GM23338 (cell line): ENCODE measurements at regions not wholly inside any gene's neighbourhood (a gene's known extent, or its start where the extent isn't known, plus 50 kb on each side); places are given as distances from the start of the nearest gene placed in this dataset.
A peak's percentile ranks its signal among the peaks of the same experiment; 100 is the strongest.

ENCODE experiments used
- ATAC-seq: fragments of 200-7000 bp; cut with Tn5 transposase; 3 replicates; pipeline ENCODE4 v1.9.1; 2020
- DNase-seq: peaks from one replicate; pipeline ENCODE4 v3.0.0-alpha.2; 2015; ENCODE audit warnings: low spot score
- H2AFZ ChIP-seq: fragments of 200-600 bp; sonication (generic); 2 replicates; pipeline ENCODE4 v1.8.0; 2016; ENCODE audit warnings: antibody characterized with exemption, mild to moderate bottlenecking, moderate library complexity
- H3F3A ChIP-seq: fragments of 200-600 bp; sonication (generic); replicated peaks from 2 replicates; pipeline ENCODE4 v1.8.0; 2017; ENCODE audit warnings: antibody characterized with exemption, mixed run types, low read depth
- H3K27ac ChIP-seq: fragments of 200-600 bp; sonication (generic); 2 replicates; pipeline ENCODE4 v1.6.1; 2016; ENCODE audit warnings: low read depth
- H3K27me3 ChIP-seq: fragments of 200-600 bp; sonication (generic); 2 replicates; pipeline ENCODE4 v1.8.0; 2016; ENCODE audit warnings: mild to moderate bottlenecking, mixed run types, moderate library complexity; ENCODE audit not compliant: insufficient read depth
- H3K36me3 ChIP-seq: fragments of 200-600 bp; sonication (generic); 2 replicates; pipeline ENCODE4 v1.8.0; 2016; ENCODE audit warnings: mild to moderate bottlenecking; ENCODE audit not compliant: insufficient read depth
- H3K4me1 ChIP-seq: fragments of 200-600 bp; sonication (generic); 2 replicates; pipeline ENCODE4 v1.8.0; 2016; ENCODE audit warnings: mild to moderate bottlenecking, moderate library complexity; ENCODE audit not compliant: insufficient read depth
- H3K4me2 ChIP-seq: fragments of 200-600 bp; sonication (generic); 2 replicates; pipeline ENCODE4 v1.7.1; 2017; ENCODE audit warnings: mixed run types
- H3K4me3 ChIP-seq: fragments of 200-600 bp; sonication (generic); 2 replicates; pipeline ENCODE4 v1.6.1; 2016; ENCODE audit warnings: mixed run types
- H3K79me2 ChIP-seq: fragments of 200-600 bp; sonication (generic); replicated peaks from 2 replicates; pipeline ENCODE4 v1.8.0; 2017; ENCODE audit warnings: mild to moderate bottlenecking; ENCODE audit not compliant: insufficient read depth
- H3K9me2 ChIP-seq: fragments of 200-600 bp; sonication (generic); 2 replicates; pipeline ENCODE4 v1.8.0; 2017; ENCODE audit not compliant: insufficient read depth
- H4K20me1 ChIP-seq: fragments of 200-600 bp; sonication (generic); replicated peaks from 2 replicates; pipeline ENCODE4 v1.8.0; 2017; ENCODE audit warnings: mild to moderate bottlenecking; ENCODE audit not compliant: insufficient read depth
- H3K27ac Mint-ChIP-seq: 2 replicates; pipeline ENCODE4 v1.8.0; 2020; ENCODE audit warnings: inconsistent platforms, mild to moderate bottlenecking, moderate library complexity, mixed read lengths
- H3K27me3 Mint-ChIP-seq: 3 replicates; pipeline ENCODE4 v1.8.0; 2022; ENCODE audit warnings: low read depth, mild to moderate bottlenecking, moderate library complexity, mixed read lengths, inconsistent platforms; ENCODE audit not compliant: insufficient read depth, poor library complexity
- H3K36me3 Mint-ChIP-seq: 3 replicates; pipeline ENCODE4 v1.8.0; 2021; ENCODE audit warnings: low read depth, mild to moderate bottlenecking, inconsistent platforms, moderate library complexity, mixed read lengths
- H3K4me1 Mint-ChIP-seq: 3 replicates; pipeline ENCODE4 v1.8.0; 2020; ENCODE audit warnings: mild to moderate bottlenecking, inconsistent platforms, mixed read lengths
- H3K4me3 Mint-ChIP-seq: 3 replicates; pipeline ENCODE4 v1.8.0; 2021; ENCODE audit warnings: moderate library complexity, mild to moderate bottlenecking, inconsistent platforms, mixed read lengths
- H3K9me3 Mint-ChIP-seq: 3 replicates; pipeline ENCODE4 v1.8.0; 2020; ENCODE audit warnings: moderate library complexity, mild to moderate bottlenecking, inconsistent platforms, mixed read lengths
- EZH2phosphoT487 ChIP-seq: fragments of 200-600 bp; sonication (generic); IDR thresholded peaks from one replicate; pipeline ENCODE4 v1.8.1; 2018; ENCODE audit warnings: antibody characterized with exemption; ENCODE audit not compliant: unreplicated experiment
- JUNB ChIP-seq: IDR thresholded peaks from one replicate; pipeline ENCODE4 v1.6.1; 2016; ENCODE audit warnings: antibody characterized with exemption; ENCODE audit not compliant: unreplicated experiment
- NANOG ChIP-seq: IDR thresholded peaks from 2 replicates; pipeline ENCODE4 v1.6.1; 2016; ENCODE audit warnings: antibody characterized with exemption, borderline replicate concordance
- POLR2AphosphoS5 ChIP-seq: IDR thresholded peaks from 2 replicates; pipeline ENCODE4 v1.6.1; 2016; ENCODE audit warnings: antibody characterized with exemption, low read depth
- ZNF331 ChIP-seq: fragments of 250-450 bp; sonication (Bioruptor Pico); IDR thresholded peaks from 2 replicates; pipeline ENCODE4 v1.5.0; 2020; ENCODE audit warnings: low read depth, mild to moderate bottlenecking, moderate library complexity
- TF ChIP-seq, protein P1 (sequence below): fragments of 250-450 bp; sonication (Bioruptor Pico); IDR thresholded peaks from 2 replicates; pipeline ENCODE4 v1.5.0; 2020; ENCODE audit warnings: mild to moderate bottlenecking, moderate library complexity

DNA sequence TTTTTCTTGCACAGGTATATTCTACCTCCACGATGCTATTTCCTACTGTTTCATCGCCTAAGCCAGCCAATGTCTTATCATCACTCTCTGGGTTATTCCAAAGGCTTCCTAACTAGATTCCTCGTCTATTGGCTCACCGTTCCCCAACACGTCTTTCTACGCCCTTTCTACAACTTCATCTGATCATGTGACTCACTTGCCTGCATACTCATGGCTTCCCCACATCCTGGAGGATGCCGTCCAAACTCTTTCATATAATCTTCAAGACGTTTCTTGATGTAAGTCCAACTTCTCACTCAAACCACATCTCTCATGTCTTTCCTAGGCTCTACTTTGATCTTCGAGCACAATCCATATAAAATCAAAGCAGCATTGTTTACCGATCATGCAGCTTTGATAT lies 322.0 kb upstream of the PPARGC1A start:
- no peak for DNase-seq
- ATAC-seq = no peak
- no peaks in the 10 kb centered on the region for H3F3A ChIP-seq
- no peaks in the 10 kb centered on the region for H4K20me1 ChIP-seq
- TF ChIP-seq ZNF331 = no peak
- no peak overlapping the region for H3K27ac ChIP-seq
- H3K9me3 Mint-ChIP-seq = no peaks in the 10 kb centered on the region
- H3K4me2 ChIP-seq = no peak overlapping the region
- no peak overlapping the region for H3K27ac Mint-ChIP-seq
- no peak overlapping the region for H3K4me3 Mint-ChIP-seq
- peaks cover 7% of the 10 kb centered on the region; the same call in 2 of the 3 replicates for H3K4me1 Mint-ChIP-seq
- no peak overlapping the region for H3K4me3 ChIP-seq
- no peaks in the 10 kb centered on the region for H3K27me3 Mint-ChIP-seq
- H3K36me3 Mint-ChIP-seq = no peaks in the 10 kb centered on the region
- no peaks in the 10 kb centered on the region for H3K36me3 ChIP-seq
- peaks cover 5% of the 10 kb centered on the region; the same call in 1 of the 2 replicates for H3K4me1 ChIP-seq
- peaks cover under 1% of the 10 kb centered on the region; the same call in 1 of the 2 replicates for H3K9me2 ChIP-seq
- no peak overlapping the region for H2AFZ ChIP-seq
- no peaks in the 10 kb centered on the region for H3K27me3 ChIP-seq
- H3K79me2 ChIP-seq = no peaks in the 10 kb centered on the region

- Histone ChIP-seq H4K20me1 (no peaks in the 10 kb centered on the region), H3F3A (no peaks in the 10 kb centered on the region), H3K9me2 (no peaks in the 10 kb centered on the region), H3K4me2 (no peak overlapping the region), H3K27ac (no peak overlapping the region), H3K27me3 (no peaks in the 10 kb centered on the region), H3K36me3 (no peaks in the 10 kb centered on the region), H3K4me1 (peaks cover 5% of the 10 kb centered on the region; the same call in 1 of the 2 replicates), H2AFZ (0 out of 2 replicates have a peak overlapping the region, but pooled peaks have one; percentile 16), H3K79me2 (no peaks in the 10 kb centered on the region), H3K4me3 (no peak overlapping the region)
- no peaks in the 10 kb centered on the region for H3K36me3 Mint-ChIP-seq
- no peak for TF ChIP-seq POLR2AphosphoS5
- TF ChIP-seq, protein P1, sequence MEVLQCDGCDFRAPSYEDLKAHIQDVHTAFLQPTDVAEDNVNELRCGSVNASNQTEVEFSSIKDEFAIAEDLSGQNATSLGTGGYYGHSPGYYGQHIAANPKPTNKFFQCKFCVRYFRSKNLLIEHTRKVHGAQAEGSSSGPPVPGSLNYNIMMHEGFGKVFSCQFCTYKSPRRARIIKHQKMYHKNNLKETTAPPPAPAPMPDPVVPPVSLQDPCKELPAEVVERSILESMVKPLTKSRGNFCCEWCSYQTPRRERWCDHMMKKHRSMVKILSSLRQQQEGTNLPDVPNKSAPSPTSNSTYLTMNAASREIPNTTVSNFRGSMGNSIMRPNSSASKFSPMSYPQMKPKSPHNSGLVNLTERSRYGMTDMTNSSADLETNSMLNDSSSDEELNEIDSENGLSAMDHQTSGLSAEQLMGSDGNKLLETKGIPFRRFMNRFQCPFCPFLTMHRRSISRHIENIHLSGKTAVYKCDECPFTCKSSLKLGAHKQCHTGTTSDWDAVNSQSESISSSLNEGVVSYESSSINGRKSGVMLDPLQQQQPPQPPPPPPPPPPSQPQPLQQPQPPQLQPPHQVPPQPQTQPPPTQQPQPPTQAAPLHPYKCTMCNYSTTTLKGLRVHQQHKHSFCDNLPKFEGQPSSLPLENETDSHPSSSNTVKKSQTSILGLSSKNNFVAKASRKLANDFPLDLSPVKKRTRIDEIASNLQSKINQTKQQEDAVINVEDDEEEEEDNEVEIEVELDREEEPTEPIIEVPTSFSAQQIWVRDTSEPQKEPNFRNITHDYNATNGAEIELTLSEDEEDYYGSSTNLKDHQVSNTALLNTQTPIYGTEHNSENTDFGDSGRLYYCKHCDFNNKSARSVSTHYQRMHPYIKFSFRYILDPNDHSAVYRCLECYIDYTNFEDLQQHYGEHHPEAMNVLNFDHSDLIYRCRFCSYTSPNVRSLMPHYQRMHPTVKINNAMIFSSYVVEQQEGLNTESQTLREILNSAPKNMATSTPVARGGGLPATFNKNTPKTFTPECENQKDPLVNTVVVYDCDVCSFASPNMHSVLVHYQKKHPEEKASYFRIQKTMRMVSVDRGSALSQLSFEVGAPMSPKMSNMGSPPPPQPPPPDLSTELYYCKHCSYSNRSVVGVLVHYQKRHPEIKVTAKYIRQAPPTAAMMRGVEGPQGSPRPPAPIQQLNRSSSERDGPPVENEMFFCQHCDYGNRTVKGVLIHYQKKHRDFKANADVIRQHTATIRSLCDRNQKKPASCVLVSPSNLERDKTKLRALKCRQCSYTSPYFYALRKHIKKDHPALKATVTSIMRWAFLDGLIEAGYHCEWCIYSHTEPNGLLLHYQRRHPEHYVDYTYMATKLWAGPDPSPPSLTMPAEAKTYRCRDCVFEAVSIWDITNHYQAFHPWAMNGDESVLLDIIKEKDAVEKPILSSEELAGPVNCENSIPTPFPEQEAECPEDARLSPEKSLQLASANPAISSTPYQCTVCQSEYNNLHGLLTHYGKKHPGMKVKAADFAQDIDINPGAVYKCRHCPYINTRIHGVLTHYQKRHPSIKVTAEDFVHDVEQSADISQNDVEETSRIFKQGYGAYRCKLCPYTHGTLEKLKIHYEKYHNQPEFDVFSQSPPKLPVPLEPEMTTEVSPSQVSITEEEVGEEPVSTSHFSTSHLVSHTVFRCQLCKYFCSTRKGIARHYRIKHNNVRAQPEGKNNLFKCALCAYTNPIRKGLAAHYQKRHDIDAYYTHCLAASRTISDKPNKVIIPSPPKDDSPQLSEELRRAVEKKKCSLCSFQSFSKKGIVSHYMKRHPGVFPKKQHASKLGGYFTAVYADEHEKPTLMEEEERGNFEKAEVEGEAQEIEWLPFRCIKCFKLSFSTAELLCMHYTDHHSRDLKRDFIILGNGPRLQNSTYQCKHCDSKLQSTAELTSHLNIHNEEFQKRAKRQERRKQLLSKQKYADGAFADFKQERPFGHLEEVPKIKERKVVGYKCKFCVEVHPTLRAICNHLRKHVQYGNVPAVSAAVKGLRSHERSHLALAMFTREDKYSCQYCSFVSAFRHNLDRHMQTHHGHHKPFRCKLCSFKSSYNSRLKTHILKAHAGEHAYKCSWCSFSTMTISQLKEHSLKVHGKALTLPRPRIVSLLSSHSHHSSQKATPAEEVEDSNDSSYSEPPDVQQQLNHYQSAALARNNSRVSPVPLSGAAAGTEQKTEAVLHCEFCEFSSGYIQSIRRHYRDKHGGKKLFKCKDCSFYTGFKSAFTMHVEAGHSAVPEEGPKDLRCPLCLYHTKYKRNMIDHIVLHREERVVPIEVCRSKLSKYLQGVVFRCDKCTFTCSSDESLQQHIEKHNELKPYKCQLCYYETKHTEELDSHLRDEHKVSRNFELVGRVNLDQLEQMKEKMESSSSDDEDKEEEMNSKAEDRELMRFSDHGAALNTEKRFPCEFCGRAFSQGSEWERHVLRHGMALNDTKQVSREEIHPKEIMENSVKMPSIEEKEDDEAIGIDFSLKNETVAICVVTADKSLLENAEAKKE (CRISPR knock-in tag) = no peak
- no peak for TF ChIP-seq EZH2phosphoT487
- TF ChIP-seq NANOG = no peak
- TF ChIP-seq JUNB = no peak
- no peak for DNase-seq
- no peak overlapping the region for H3K4me3 Mint-ChIP-seq
- ATAC-seq = no peak
- no peaks in the 10 kb centered on the region for H3K27me3 Mint-ChIP-seq
- no peaks in the 10 kb centered on the region for H3K9me3 Mint-ChIP-seq
- H3K4me1 Mint-ChIP-seq = peaks cover 8% of the 10 kb centered on the region; the same call in 2 of the 3 replicates
- H3K27ac Mint-ChIP-seq = no peak overlapping the region
Observed at GRCh38 chr4:24210332-24210902, 320.6 kb upstream of the PPARGC1A start.
